Suprapubic skin (tissue), 4 donors: ENCODE measurements at regions not wholly inside any gene's neighbourhood (a gene's known extent, or its start where the extent isn't known, plus 50 kb on each side); places are given as distances from the start of the nearest gene placed in this dataset.

Experiments used
- CTCF ChIP-seq, 2 donors: fragments of 200-600 bp in 1 of 2; fragments of 450-650 bp in 1 of 2; sonication (generic) in 1 of 2; IDR thresholded peaks; one replicate each; pipeline ENCODE4 v1.5.1; 2016 to 2019; ENCODE audit warnings: antibody characterized with exemption in 2 of 2, mild to moderate bottlenecking in 1 of 2, moderate library complexity in 1 of 2
- POLR2A ChIP-seq, 2 donors: fragments of 450-650 bp; IDR thresholded peaks; one replicate each; pipeline ENCODE4 v1.6.1; 2017; ENCODE audit warnings: antibody characterized with exemption in 2 of 2, mild to moderate bottlenecking in 2 of 2, moderate library complexity in 2 of 2
- POLR2AphosphoS5 ChIP-seq, 3 donors: sonication (generic); formaldehyde crosslinking; IDR thresholded peaks; one replicate each; pipeline ENCODE4 v1.6.1; 2017; ENCODE audit warnings: antibody characterized with exemption in 3 of 3

GRCh38 chr13:68347220-68347619 lies 1117.1 kb upstream of the PCDH9 start:
- no peak for TF ChIP-seq CTCF (IDR thresholded peaks at IDR 0.05)
- TF ChIP-seq POLR2AphosphoS5 (IDR thresholded peaks at IDR 0.05) = no peak
- TF ChIP-seq POLR2A (IDR thresholded peaks at IDR 0.05) = no peak
